ENCODE measurements at regions not wholly inside any gene's neighbourhood (a gene's known extent, or its start where the extent isn't known, plus 50 kb on each side); places are given as distances from the start of the nearest gene placed in this dataset.

GRCh38 chr9:82519332-82519731, 530.8 kb downstream of the SPATA31D1 start:
- no peak for DNase-seq
- H3K9me3 ChIP-seq (ENCODE audit: control insufficient read depth, low read depth, low read length): no peaks in the 10 kb centered on the region
- H3K9ac ChIP-seq (ENCODE audit: extremely low read depth, insufficient read length, low read length): no peak overlapping the region
- no peak overlapping the region for H3K4me2 ChIP-seq (ENCODE audit: insufficient read depth, insufficient read length, low read length)
- H3K4me3 Mint-ChIP-seq: no peak overlapping the region
- no peaks in the 10 kb centered on the region for H3K79me1 ChIP-seq (ENCODE audit: insufficient read depth, low read depth, low read length, poor library complexity, severe bottlenecking)
- H3K4me1 ChIP-seq (ENCODE audit: insufficient read depth, low read length): no peaks in the 10 kb centered on the region
- no peaks in the 10 kb centered on the region for H3K27me3 ChIP-seq (ENCODE audit: insufficient read depth, low read length)
- H3T11ph ChIP-seq (ENCODE audit: low read length): no peak overlapping the region
- H4K8ac ChIP-seq (replicated peaks; ENCODE audit: insufficient read length, low read depth, low read length): no peak overlapping the region
- H2BK5ac ChIP-seq (ENCODE audit: insufficient read length, low read length): no peak overlapping the region
- H4K91ac ChIP-seq (ENCODE audit: insufficient read length, low read depth, low read length): no peak overlapping the region
- TF ChIP-seq CTCF (conservative IDR thresholded peaks at IDR 0.05): no peak
- no peaks in the 10 kb centered on the region for H3K23me2 ChIP-seq (ENCODE audit: insufficient read length, low read depth, low read length, poor library complexity, severe bottlenecking)
- no peak overlapping the region for H3K14ac ChIP-seq (ENCODE audit: insufficient read depth, low read length)
- H3K36me3 Mint-ChIP-seq (ENCODE audit: insufficient read depth in 1 of 3, low read depth in 3 of 3): no peaks in the 10 kb centered on the region
- WGBS (ENCODE audit: extremely low coverage, insufficient read length, low lambda C conversion rate): no CpG with 5 or more reads among the region's 1 CpG
- no peak overlapping the region for H3K27ac ChIP-seq (ENCODE audit: insufficient read length, low read depth, low read length)
- H3K27me3 Mint-ChIP-seq (ENCODE audit: low read depth): no peaks in the 10 kb centered on the region
- no peak overlapping the region for H2BK15ac ChIP-seq (ENCODE audit: low read depth, low read length)
- H2BK20ac ChIP-seq (ENCODE audit: low read depth, low read length, poor library complexity, severe bottlenecking): no peak overlapping the region
- no peak overlapping the region for H2BK120ac ChIP-seq (ENCODE audit: low read depth, low read length, poor library complexity, severe bottlenecking)
- 0 out of 4 replicates have a peak, but pooled peaks cover 0 to 3% of the 10 kb centered on the region in 2 experiments for H3K4me1 Mint-ChIP-seq
- no peak overlapping the region for H3K27ac Mint-ChIP-seq
- H3K79me2 ChIP-seq (ENCODE audit: insufficient read depth, low read length): no peaks in the 10 kb centered on the region
- H4K5ac ChIP-seq (ENCODE audit: insufficient read length, low read depth, low read length): no peak overlapping the region
- no peak overlapping the region for H2AFZ ChIP-seq (ENCODE audit: low read length)
- no peak overlapping the region for H3K18ac ChIP-seq (ENCODE audit: insufficient read length, low read depth, low read length)
- no peak overlapping the region for H2BK12ac ChIP-seq (ENCODE audit: insufficient read length, low read depth, low read length)
- no peak overlapping the region for H3K23ac ChIP-seq (ENCODE audit: insufficient read length, low read depth, low read length)
- no peaks in the 10 kb centered on the region for H3K9me3 Mint-ChIP-seq
- H2AK5ac ChIP-seq (ENCODE audit: insufficient read length, low read length): no peak overlapping the region
- H3K56ac ChIP-seq (ENCODE audit: insufficient read length, low read depth, low read length): no peak overlapping the region
- no peaks in the 10 kb centered on the region for H4K20me1 ChIP-seq (ENCODE audit: control insufficient read depth, insufficient read depth, insufficient read length)
- H3K4ac ChIP-seq (ENCODE audit: low read depth, low read length): no peak overlapping the region
